WTC11 (cell line): ENCODE measurements at regions not wholly inside any gene's neighbourhood (a gene's known extent, or its start where the extent isn't known, plus 50 kb on each side); places are given as distances from the start of the nearest gene placed in this dataset.

Experiments
- ATAC-seq: fragments of 200-7000 bp; cut with Tn5 transposase; 2 replicates; pipeline ENCODE4 v1.10.0; 2021; ENCODE audit warnings: mild to moderate bottlenecking, moderate library complexity
- CTCF ChIA-PET: fragments of 300-600 bp; sonication (Branson Sonifier 250); formaldehyde crosslinking; loops from one replicate; lab custom pipeline; 2021; ENCODE audit warnings: antibody characterized with exemption; lab: Charles Lee
- POLR2A ChIA-PET: fragments of 350-600 bp; sonication (Branson Sonifier 250); formaldehyde crosslinking; loops from one replicate; lab custom pipeline; 2021; ENCODE audit warnings: antibody characterized with exemption; lab: Charles Lee
- DNase-seq: peaks from one replicate; pipeline ENCODE4 v3.0.0; 2021; ENCODE audit warnings: low spot score
- H3K27ac Mint-ChIP-seq: 2 replicates; pipeline ENCODE4 v1.8.0; 2021; ENCODE audit warnings: mixed read lengths
- H3K27me3 Mint-ChIP-seq: 2 replicates; pipeline ENCODE4 v1.8.0; 2021; ENCODE audit warnings: low read depth, mild to moderate bottlenecking, moderate library complexity, mixed read lengths
- H3K36me3 Mint-ChIP-seq: 2 replicates; pipeline ENCODE4 v1.8.0; 2021; ENCODE audit warnings: mixed read lengths
- H3K4me1 Mint-ChIP-seq: 2 replicates; pipeline ENCODE4 v1.8.0; 2022; ENCODE audit warnings: mixed read lengths
- H3K4me3 Mint-ChIP-seq: 2 replicates; pipeline ENCODE4 v1.8.0; 2021; ENCODE audit warnings: mild to moderate bottlenecking, moderate library complexity, mixed read lengths
- H3K9me3 Mint-ChIP-seq: 2 replicates; pipeline ENCODE4 v1.8.0; 2021; ENCODE audit warnings: mixed read lengths
- ATF1 ChIP-seq: sonication (generic); formaldehyde crosslinking; IDR thresholded peaks from 2 replicates; pipeline ENCODE4 v1.8.1; 2023; ENCODE audit warnings: mild to moderate bottlenecking, moderate library complexity, missing genetic modification reagents
- CREM ChIP-seq: sonication (generic); formaldehyde crosslinking; IDR thresholded peaks from 2 replicates; pipeline ENCODE4 v1.8.1; 2022; ENCODE audit warnings: mild to moderate bottlenecking, missing genetic modification reagents, moderate library complexity
- ELF4 ChIP-seq: sonication (generic); formaldehyde crosslinking; IDR thresholded peaks from 2 replicates; pipeline ENCODE4 v1.8.1; 2022; ENCODE audit warnings: low read depth, mild to moderate bottlenecking, moderate library complexity, missing genetic modification reagents
- ETV6 ChIP-seq: sonication (generic); formaldehyde crosslinking; IDR thresholded peaks from 2 replicates; pipeline ENCODE4 v1.8.1; 2022; ENCODE audit warnings: mild to moderate bottlenecking, missing genetic modification reagents
- FOXP1 ChIP-seq: sonication (generic); formaldehyde crosslinking; IDR thresholded peaks from 2 replicates; pipeline ENCODE4 v1.8.0; 2022; ENCODE audit warnings: missing genetic modification reagents, mild to moderate bottlenecking, moderate library complexity, borderline replicate concordance
- MXD4 ChIP-seq: fragments of 250-450 bp; sonication (Bioruptor Pico); IDR thresholded peaks from 2 replicates; pipeline ENCODE4 v1.8.0; 2021; ENCODE audit warnings: mild to moderate bottlenecking, moderate library complexity, borderline replicate concordance
- MYBL2 ChIP-seq: sonication (generic); formaldehyde crosslinking; IDR thresholded peaks from 2 replicates; pipeline ENCODE4 v1.8.1; 2023; ENCODE audit warnings: mild to moderate bottlenecking, moderate library complexity, missing genetic modification reagents
- NFE2L1 ChIP-seq: sonication (generic); formaldehyde crosslinking; IDR thresholded peaks from 2 replicates; pipeline ENCODE4 v1.8.1; 2023; ENCODE audit warnings: missing genetic modification reagents
- NR3C1 ChIP-seq: sonication (generic); formaldehyde crosslinking; conservative IDR thresholded peaks from 2 replicates; pipeline ENCODE4 v1.8.1; 2023; ENCODE audit warnings: low read depth, mild to moderate bottlenecking, missing genetic modification reagents
- PRRX2 ChIP-seq: fragments of 250-450 bp; sonication (Bioruptor Pico); IDR thresholded peaks from 2 replicates; pipeline ENCODE4 v1.8.0; 2021; ENCODE audit warnings: mild to moderate bottlenecking
- SMAD3 ChIP-seq: sonication (generic); formaldehyde crosslinking; IDR thresholded peaks from 2 replicates; pipeline ENCODE4 v1.8.0; 2022; ENCODE audit warnings: missing genetic modification reagents, mild to moderate bottlenecking, borderline replicate concordance
- SP1 ChIP-seq: sonication (generic); formaldehyde crosslinking; conservative IDR thresholded peaks from 2 replicates; pipeline ENCODE4 v1.8.1; 2022; ENCODE audit warnings: missing genetic modification reagents
- ZNF416 ChIP-seq: fragments of 250-450 bp; sonication (Bioruptor Pico); IDR thresholded peaks from 2 replicates; pipeline ENCODE4 v1.9.0; 2021; ENCODE audit warnings: mild to moderate bottlenecking, inconsistent platforms
- ZNF671 ChIP-seq: fragments of 250-450 bp; sonication (Bioruptor Pico); IDR thresholded peaks from 2 replicates; pipeline ENCODE4 v1.8.0; 2021; ENCODE audit warnings: mild to moderate bottlenecking
- TF ChIP-seq, protein P1 (sequence below): sonication (generic); formaldehyde crosslinking; IDR thresholded peaks from 2 replicates; pipeline ENCODE4 v1.8.1; 2023; ENCODE audit warnings: mild to moderate bottlenecking, missing genetic modification reagents, moderate library complexity
- TF ChIP-seq, protein P2 (sequence below): sonication (generic); formaldehyde crosslinking; IDR thresholded peaks from 2 replicates; pipeline ENCODE4 v1.8.0; 2022; ENCODE audit warnings: mild to moderate bottlenecking, missing genetic modification reagents
- TF ChIP-seq, protein P3 (sequence below): sonication (generic); formaldehyde crosslinking; IDR thresholded peaks from 2 replicates; pipeline ENCODE4 v1.8.1; 2022; ENCODE audit warnings: missing genetic modification reagents, borderline replicate concordance
- TF ChIP-seq, protein P4 (sequence below): fragments of 250-450 bp; sonication (Bioruptor Pico); IDR thresholded peaks from 2 replicates; pipeline ENCODE4 v1.9.0; 2021; ENCODE audit warnings: mild to moderate bottlenecking
- TF ChIP-seq, protein P5 (sequence below): fragments of 250-450 bp; sonication (Bioruptor Pico); IDR thresholded peaks from 2 replicates; pipeline ENCODE4 v1.9.0; 2021; ENCODE audit warnings: moderate library complexity, mild to moderate bottlenecking, inconsistent platforms, borderline replicate concordance
- TF ChIP-seq, protein P6 (sequence below): fragments of 250-450 bp; sonication (Bioruptor Pico); conservative IDR thresholded peaks from 2 replicates; pipeline ENCODE4 v1.9.0; 2021; ENCODE audit warnings: mild to moderate bottlenecking

DNA sequence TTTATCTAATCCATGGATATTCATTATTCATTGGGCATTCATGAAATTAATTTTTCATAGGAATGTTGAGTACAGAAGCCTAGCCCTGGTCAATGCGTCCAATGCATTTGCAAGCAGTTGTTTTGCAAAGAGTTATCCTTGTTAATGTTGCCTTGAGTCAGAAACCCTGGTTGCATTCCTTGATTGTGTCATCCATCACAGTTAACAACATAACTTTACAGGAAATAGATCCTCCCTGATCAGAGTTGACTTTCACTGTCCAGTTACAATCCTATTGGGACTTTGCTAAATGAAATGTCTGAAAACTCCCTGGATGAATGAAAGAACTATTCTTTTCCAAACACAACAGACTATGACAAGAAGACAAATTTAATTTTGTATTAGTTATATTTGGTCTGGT is 924.3 kb upstream of the SLIT2 start:
- H3K9me3 Mint-ChIP-seq: no peaks in the 10 kb centered on the region
- ChIA-PET CTCF (no interaction called here), POLR2A (no interaction called here)
- no peak for ATAC-seq
- no peak overlapping the region for H3K27ac Mint-ChIP-seq
- no peaks in the 10 kb centered on the region for H3K27me3 Mint-ChIP-seq
- H3K4me1 Mint-ChIP-seq: no peaks in the 10 kb centered on the region
- H3K4me3 Mint-ChIP-seq: no peak overlapping the region
- no peak for TF ChIP-seq ZNF416 (CRISPR knock-in tag)
- TF ChIP-seq, protein P1, sequence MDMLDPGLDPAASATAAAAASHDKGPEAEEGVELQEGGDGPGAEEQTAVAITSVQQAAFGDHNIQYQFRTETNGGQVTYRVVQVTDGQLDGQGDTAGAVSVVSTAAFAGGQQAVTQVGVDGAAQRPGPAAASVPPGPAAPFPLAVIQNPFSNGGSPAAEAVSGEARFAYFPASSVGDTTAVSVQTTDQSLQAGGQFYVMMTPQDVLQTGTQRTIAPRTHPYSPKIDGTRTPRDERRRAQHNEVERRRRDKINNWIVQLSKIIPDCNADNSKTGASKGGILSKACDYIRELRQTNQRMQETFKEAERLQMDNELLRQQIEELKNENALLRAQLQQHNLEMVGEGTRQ (CRISPR knock-in tag): no peak
- TF ChIP-seq, protein P2, sequence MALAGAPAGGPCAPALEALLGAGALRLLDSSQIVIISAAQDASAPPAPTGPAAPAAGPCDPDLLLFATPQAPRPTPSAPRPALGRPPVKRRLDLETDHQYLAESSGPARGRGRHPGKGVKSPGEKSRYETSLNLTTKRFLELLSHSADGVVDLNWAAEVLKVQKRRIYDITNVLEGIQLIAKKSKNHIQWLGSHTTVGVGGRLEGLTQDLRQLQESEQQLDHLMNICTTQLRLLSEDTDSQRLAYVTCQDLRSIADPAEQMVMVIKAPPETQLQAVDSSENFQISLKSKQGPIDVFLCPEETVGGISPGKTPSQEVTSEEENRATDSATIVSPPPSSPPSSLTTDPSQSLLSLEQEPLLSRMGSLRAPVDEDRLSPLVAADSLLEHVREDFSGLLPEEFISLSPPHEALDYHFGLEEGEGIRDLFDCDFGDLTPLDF (CRISPR knock-in tag): no peak
- no peak for TF ChIP-seq MYBL2
- TF ChIP-seq, protein P3, sequence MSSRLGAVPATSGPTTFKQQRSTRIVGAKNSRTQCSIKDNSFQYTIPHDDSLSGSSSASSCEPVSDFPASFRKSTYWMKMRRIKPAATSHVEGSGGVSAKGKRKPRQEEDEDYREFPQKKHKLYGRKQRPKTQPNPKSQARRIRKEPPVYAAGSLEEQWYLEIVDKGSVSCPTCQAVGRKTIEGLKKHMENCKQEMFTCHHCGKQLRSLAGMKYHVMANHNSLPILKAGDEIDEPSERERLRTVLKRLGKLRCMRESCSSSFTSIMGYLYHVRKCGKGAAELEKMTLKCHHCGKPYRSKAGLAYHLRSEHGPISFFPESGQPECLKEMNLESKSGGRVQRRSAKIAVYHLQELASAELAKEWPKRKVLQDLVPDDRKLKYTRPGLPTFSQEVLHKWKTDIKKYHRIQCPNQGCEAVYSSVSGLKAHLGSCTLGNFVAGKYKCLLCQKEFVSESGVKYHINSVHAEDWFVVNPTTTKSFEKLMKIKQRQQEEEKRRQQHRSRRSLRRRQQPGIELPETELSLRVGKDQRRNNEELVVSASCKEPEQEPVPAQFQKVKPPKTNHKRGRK (CRISPR knock-in tag): no peak
- TF ChIP-seq SMAD3 (CRISPR knock-in tag): no peak
- TF ChIP-seq CREM (CRISPR knock-in tag): no peak
- no peak for TF ChIP-seq NR3C1
- no peak for TF ChIP-seq ATF1 (CRISPR knock-in tag)
- TF ChIP-seq FOXP1: no peak
- no peak for TF ChIP-seq ELF4 (CRISPR knock-in tag)
- no peak for TF ChIP-seq NFE2L1 (CRISPR knock-in tag)
- TF ChIP-seq, protein P4, sequence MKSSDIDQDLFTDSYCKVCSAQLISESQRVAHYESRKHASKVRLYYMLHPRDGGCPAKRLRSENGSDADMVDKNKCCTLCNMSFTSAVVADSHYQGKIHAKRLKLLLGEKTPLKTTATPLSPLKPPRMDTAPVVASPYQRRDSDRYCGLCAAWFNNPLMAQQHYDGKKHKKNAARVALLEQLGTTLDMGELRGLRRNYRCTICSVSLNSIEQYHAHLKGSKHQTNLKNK: no peak
- TF ChIP-seq, protein P5, sequence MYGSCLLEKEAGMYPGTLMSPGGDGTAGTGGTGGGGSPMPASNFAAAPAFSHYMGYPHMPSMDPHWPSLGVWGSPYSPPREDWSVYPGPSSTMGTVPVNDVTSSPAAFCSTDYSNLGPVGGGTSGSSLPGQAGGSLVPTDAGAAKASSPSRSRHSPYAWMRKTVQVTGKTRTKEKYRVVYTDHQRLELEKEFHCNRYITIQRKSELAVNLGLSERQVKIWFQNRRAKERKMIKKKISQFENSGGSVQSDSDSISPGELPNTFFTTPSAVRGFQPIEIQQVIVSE (CRISPR knock-in tag): no peak
- TF ChIP-seq PRRX2 (CRISPR knock-in tag): no peak
- TF ChIP-seq, protein P6, sequence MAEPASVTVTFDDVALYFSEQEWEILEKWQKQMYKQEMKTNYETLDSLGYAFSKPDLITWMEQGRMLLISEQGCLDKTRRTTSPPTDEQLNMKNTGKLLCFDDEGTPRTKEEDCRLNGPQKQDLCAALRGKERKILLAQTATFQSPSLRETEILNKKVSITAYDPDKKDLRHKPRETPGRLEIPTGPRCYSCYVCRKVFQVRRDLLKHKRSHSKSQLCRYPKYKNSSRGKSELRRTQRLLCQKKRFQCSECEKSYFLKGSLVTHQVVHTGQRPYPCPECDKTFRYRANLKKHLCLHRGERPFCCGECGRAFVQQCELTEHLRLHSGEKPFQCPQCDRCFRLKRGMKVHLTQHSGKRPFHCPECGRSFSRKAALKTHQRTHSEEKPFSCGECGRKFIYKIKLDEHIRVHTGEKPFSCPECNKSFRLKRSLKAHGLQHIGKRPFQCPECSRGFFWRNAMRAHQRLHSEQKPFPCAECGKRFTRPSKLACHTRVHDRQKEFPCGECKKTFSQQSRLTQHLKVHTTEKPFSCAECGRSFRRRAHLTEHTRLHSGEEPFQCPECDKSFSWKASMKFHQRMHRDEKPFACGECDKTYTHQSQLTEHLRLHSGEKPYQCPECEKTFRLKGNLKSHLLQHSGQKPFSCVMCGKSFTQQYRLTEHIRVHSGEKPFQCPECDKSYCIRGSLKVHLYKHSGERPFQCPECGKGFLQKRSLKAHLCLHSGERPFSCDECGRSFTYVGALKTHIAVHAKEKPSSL (CRISPR knock-in tag): no peak
- TF ChIP-seq SP1 (CRISPR knock-in tag): no peak
- no peak for DNase-seq
- H3K36me3 Mint-ChIP-seq: no peaks in the 10 kb centered on the region

DNA sequence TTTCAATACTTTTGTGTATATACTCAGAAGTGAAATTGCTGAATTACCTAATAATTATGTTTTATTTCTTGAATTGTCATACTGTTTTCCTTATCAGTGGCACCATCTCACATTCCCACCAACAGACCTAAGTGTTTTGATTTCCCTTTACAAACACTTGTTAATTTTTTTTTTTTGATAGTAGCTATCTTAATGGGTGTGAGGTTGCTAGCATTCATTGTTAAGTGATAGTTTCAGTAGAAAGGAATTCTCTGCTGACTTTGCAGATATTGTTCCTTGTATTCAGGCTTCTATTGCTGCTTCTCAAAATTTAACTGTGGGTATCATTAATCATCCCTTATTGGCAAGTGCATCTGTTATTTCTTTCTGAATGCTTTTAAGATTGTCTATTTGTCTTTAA is 927.5 kb upstream of the SLIT2 start:
- no peak overlapping the region for H3K27ac Mint-ChIP-seq
- ChIA-PET POLR2A (no interaction called here), CTCF (no interaction called here)
- no peaks in the 10 kb centered on the region for H3K9me3 Mint-ChIP-seq
- TF ChIP-seq MXD4 (CRISPR knock-in tag) (no peak), ZNF671 (no peak), MYBL2 (no peak), ETV6 (CRISPR knock-in tag) (no peak)
- TF ChIP-seq, all 79 proteins: peak for 0
- DNase-seq: no peak
- no peak for ATAC-seq
- no peak overlapping the region for H3K4me3 Mint-ChIP-seq
- H3K27me3 Mint-ChIP-seq: no peaks in the 10 kb centered on the region
- peaks cover 7% of the 10 kb centered on the region for H3K4me1 Mint-ChIP-seq
- H3K36me3 Mint-ChIP-seq: no peaks in the 10 kb centered on the region
